ENCODE measurements at regions not wholly inside any gene's neighbourhood (a gene's known extent, or its start where the extent isn't known, plus 50 kb on each side); places are given as distances from the start of the nearest gene placed in this dataset.

DNA sequence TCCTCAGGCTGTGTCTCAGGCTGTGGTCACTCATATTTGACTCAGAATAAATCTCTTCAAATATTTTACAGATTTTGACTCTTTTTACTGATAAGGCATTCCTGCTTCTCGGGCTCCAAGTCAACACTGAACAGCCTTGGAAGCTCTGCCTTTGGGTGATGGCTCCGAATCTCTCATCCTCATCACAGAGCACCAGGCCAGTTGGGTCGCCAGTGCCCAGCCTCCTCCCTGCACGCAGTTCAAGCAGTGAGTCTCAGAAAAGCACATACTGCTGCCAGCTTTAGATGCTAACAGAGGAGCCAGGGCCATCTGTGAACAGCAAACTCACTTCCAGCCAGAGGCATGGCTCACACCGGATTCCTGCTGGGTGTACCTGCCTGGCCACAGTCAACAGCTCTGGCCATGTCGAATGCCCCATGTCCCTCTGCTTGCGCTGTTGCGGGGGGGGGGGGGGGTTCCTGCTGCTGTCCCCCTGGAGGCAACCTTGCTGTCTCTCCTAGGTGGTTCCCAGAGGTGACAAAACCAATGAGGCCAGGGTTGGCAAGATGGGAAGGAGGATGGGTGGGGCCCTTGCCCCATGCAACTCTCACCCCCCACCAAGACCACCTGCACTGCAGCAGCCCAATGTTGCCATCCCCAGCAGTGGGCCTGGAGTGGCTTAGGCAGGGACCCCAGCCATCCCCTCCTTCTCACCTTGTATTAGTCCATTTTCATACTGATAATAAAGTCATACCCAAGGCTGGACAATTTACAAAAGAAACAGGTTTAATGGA, 248.8 kb downstream of the ERMARD start:
- TF ChIP-seq SUZ12 (IDR thresholded peaks at IDR 0.05; ENCODE audit: extremely low read depth, insufficient read depth, insufficient read length) (no peak), ZNF274 (IDR thresholded peaks at IDR 0.05; ENCODE audit: low read depth, low read length) (no peak)

All from NT2/D1 (cell line).